ENCODE measurements at regions not wholly inside any gene's neighbourhood (a gene's known extent, or its start where the extent isn't known, plus 50 kb on each side); places are given as distances from the start of the nearest gene placed in this dataset.

GRCh38 chr13:48160606-48161278 is 65.8 kb upstream of the MED4 start:
- no peaks in the 10 kb centered on the region for H3K36me3 ChIP-seq (ENCODE audit: control insufficient read depth in 1 of 2, insufficient read depth in 2 of 2, low read length in 2 of 2)
- H3K27me3 ChIP-seq (ENCODE audit: control insufficient read depth in 1 of 2, insufficient read depth in 2 of 2, low read length in 2 of 2), result no peaks in the 10 kb centered on the region
- no peak overlapping the region for H3K4me3 ChIP-seq (ENCODE audit: low read depth in 1 of 2, low read length in 2 of 2)
- peak overlapping the region; percentile 58 for H3K27ac ChIP-seq (ENCODE audit: low read depth, low read length)
- no peaks in the 10 kb centered on the region for H3K9me3 ChIP-seq (ENCODE audit: control insufficient read depth in 1 of 2, low read length in 2 of 2)
- H3K9ac ChIP-seq (ENCODE audit: low read depth in 1 of 2, low read length in 2 of 2), result no peak overlapping the region
- H3K4me1 ChIP-seq (ENCODE audit: control insufficient read depth in 1 of 2, insufficient read depth in 2 of 2, low read length in 2 of 2), result peaks cover 10 to 14% of the 10 kb centered on the region in 2 donors

GRCh38 chr13:48159826-48160225 is 64.9 kb upstream of the MED4 start:
- no peak overlapping the region for H3K27ac ChIP-seq (ENCODE audit: low read depth, low read length)
- no peaks in the 10 kb centered on the region for H3K27me3 ChIP-seq (ENCODE audit: control insufficient read depth in 1 of 2, insufficient read depth in 2 of 2, low read length in 2 of 2)
- H3K36me3 ChIP-seq (ENCODE audit: control insufficient read depth in 1 of 2, insufficient read depth in 2 of 2, low read length in 2 of 2), result no peaks in the 10 kb centered on the region
- peaks cover 10 to 14% of the 10 kb centered on the region in 2 donors for H3K4me1 ChIP-seq (ENCODE audit: control insufficient read depth in 1 of 2, insufficient read depth in 2 of 2, low read length in 2 of 2)
- H3K9me3 ChIP-seq (ENCODE audit: control insufficient read depth in 1 of 2, low read length in 2 of 2), result no peaks in the 10 kb centered on the region
- no peak overlapping the region for H3K4me3 ChIP-seq (ENCODE audit: low read depth in 1 of 2, low read length in 2 of 2)
- H3K9ac ChIP-seq (ENCODE audit: low read depth in 1 of 2, low read length in 2 of 2), result no peak overlapping the region

- Histone ChIP-seq H3K27ac (ENCODE audit: low read depth, low read length) (peak overlapping the region; percentile 4), H3K9ac (ENCODE audit: low read depth in 1 of 2, low read length in 2 of 2) (no peak overlapping the region), H3K27me3 (ENCODE audit: control insufficient read depth in 1 of 2, insufficient read depth in 2 of 2, low read length in 2 of 2) (no peaks in the 10 kb centered on the region), H3K36me3 (ENCODE audit: control insufficient read depth in 1 of 2, insufficient read depth in 2 of 2, low read length in 2 of 2) (no peaks in the 10 kb centered on the region), H3K4me3 (ENCODE audit: low read depth in 1 of 2, low read length in 2 of 2) (no peak overlapping the region), H3K9me3 (ENCODE audit: control insufficient read depth in 1 of 2, low read length in 2 of 2) (no peaks in the 10 kb centered on the region), H3K4me1 (ENCODE audit: control insufficient read depth in 1 of 2, insufficient read depth in 2 of 2, low read length in 2 of 2) (peaks cover 10 to 14% of the 10 kb centered on the region in 2 donors)
Measured at GRCh38 chr13:48159401-48159800, 64.5 kb upstream of the MED4 start.

GRCh38 chr13:48158915-48159314 is 64.0 kb upstream of the MED4 start:
- no peak overlapping the region for H3K4me3 ChIP-seq (ENCODE audit: low read depth in 1 of 2, low read length in 2 of 2)
- peak overlapping the region; percentile 37 for H3K27ac ChIP-seq (ENCODE audit: low read depth, low read length)
- H3K9me3 ChIP-seq (ENCODE audit: control insufficient read depth in 1 of 2, low read length in 2 of 2), result no peaks in the 10 kb centered on the region
- H3K9ac ChIP-seq (ENCODE audit: low read depth in 1 of 2, low read length in 2 of 2), result no peak overlapping the region
- peaks cover 10 to 14% of the 10 kb centered on the region in 2 donors for H3K4me1 ChIP-seq (ENCODE audit: control insufficient read depth in 1 of 2, insufficient read depth in 2 of 2, low read length in 2 of 2)
- no peaks in the 10 kb centered on the region for H3K36me3 ChIP-seq (ENCODE audit: control insufficient read depth in 1 of 2, insufficient read depth in 2 of 2, low read length in 2 of 2)
- H3K27me3 ChIP-seq (ENCODE audit: control insufficient read depth in 1 of 2, insufficient read depth in 2 of 2, low read length in 2 of 2), result no peaks in the 10 kb centered on the region

GRCh38 chr13:48158290-48158689 is 63.4 kb upstream of the MED4 start:
- peak overlapping the region; percentile 61 for H3K27ac ChIP-seq (ENCODE audit: low read depth, low read length)
- H3K36me3 ChIP-seq (ENCODE audit: control insufficient read depth in 1 of 2, insufficient read depth in 2 of 2, low read length in 2 of 2), result no peaks in the 10 kb centered on the region
- peaks cover 10 to 14% of the 10 kb centered on the region in 2 donors for H3K4me1 ChIP-seq (ENCODE audit: control insufficient read depth in 1 of 2, insufficient read depth in 2 of 2, low read length in 2 of 2)
- H3K9ac ChIP-seq (ENCODE audit: low read depth in 1 of 2, low read length in 2 of 2), result peak overlapping the region in 1 of 2 donors; percentile 0
- H3K27me3 ChIP-seq (ENCODE audit: control insufficient read depth in 1 of 2, insufficient read depth in 2 of 2, low read length in 2 of 2), result no peaks in the 10 kb centered on the region
- no peak overlapping the region for H3K4me3 ChIP-seq (ENCODE audit: low read depth in 1 of 2, low read length in 2 of 2)
- H3K9me3 ChIP-seq (ENCODE audit: control insufficient read depth in 1 of 2, low read length in 2 of 2), result no peaks in the 10 kb centered on the region

- H3K36me3 ChIP-seq (ENCODE audit: control insufficient read depth in 1 of 2, insufficient read depth in 2 of 2, low read length in 2 of 2), result no peaks in the 10 kb centered on the region
- H3K9me3 ChIP-seq (ENCODE audit: control insufficient read depth in 1 of 2, low read length in 2 of 2), result no peaks in the 10 kb centered on the region
- H3K27ac ChIP-seq (ENCODE audit: low read depth, low read length), result no peak overlapping the region
- no peaks in the 10 kb centered on the region for H3K27me3 ChIP-seq (ENCODE audit: control insufficient read depth in 1 of 2, insufficient read depth in 2 of 2, low read length in 2 of 2)
- peak overlapping the region in 1 of 2 donors; percentile 27 for H3K9ac ChIP-seq (ENCODE audit: low read depth in 1 of 2, low read length in 2 of 2)
- H3K4me3 ChIP-seq (ENCODE audit: low read depth in 1 of 2, low read length in 2 of 2), result no peak overlapping the region
- H3K4me1 ChIP-seq (ENCODE audit: control insufficient read depth in 1 of 2, insufficient read depth in 2 of 2, low read length in 2 of 2), result peaks cover 16 to 21% of the 10 kb centered on the region in 2 donors
Measured at GRCh38 chr13:48156466-48156865, 61.6 kb upstream of the MED4 start.

GRCh38 chr13:48155848-48156247 is 60.9 kb upstream of the MED4 start:
- no peaks in the 10 kb centered on the region for H3K36me3 ChIP-seq (ENCODE audit: control insufficient read depth in 1 of 2, insufficient read depth in 2 of 2, low read length in 2 of 2)
- no peak overlapping the region for H3K27ac ChIP-seq (ENCODE audit: low read depth, low read length)
- H3K4me1 ChIP-seq (ENCODE audit: control insufficient read depth in 1 of 2, insufficient read depth in 2 of 2, low read length in 2 of 2), result peaks cover 16 to 21% of the 10 kb centered on the region in 2 donors
- H3K9ac ChIP-seq (ENCODE audit: low read depth in 1 of 2, low read length in 2 of 2), result no peak overlapping the region
- no peak overlapping the region for H3K4me3 ChIP-seq (ENCODE audit: low read depth in 1 of 2, low read length in 2 of 2)
- no peaks in the 10 kb centered on the region for H3K9me3 ChIP-seq (ENCODE audit: control insufficient read depth in 1 of 2, low read length in 2 of 2)
- no peaks in the 10 kb centered on the region for H3K27me3 ChIP-seq (ENCODE audit: control insufficient read depth in 1 of 2, insufficient read depth in 2 of 2, low read length in 2 of 2)

GRCh38 chr13:48154671-48155070 is 59.8 kb upstream of the MED4 start:
- no peaks in the 10 kb centered on the region for H3K36me3 ChIP-seq (ENCODE audit: control insufficient read depth in 1 of 2, insufficient read depth in 2 of 2, low read length in 2 of 2)
- H3K27ac ChIP-seq (ENCODE audit: low read depth, low read length), result no peak overlapping the region
- H3K27me3 ChIP-seq (ENCODE audit: control insufficient read depth in 1 of 2, insufficient read depth in 2 of 2, low read length in 2 of 2), result no peaks in the 10 kb centered on the region
- H3K9me3 ChIP-seq (ENCODE audit: control insufficient read depth in 1 of 2, low read length in 2 of 2), result no peaks in the 10 kb centered on the region
- no peak overlapping the region for H3K4me3 ChIP-seq (ENCODE audit: low read depth in 1 of 2, low read length in 2 of 2)
- H3K4me1 ChIP-seq (ENCODE audit: control insufficient read depth in 1 of 2, insufficient read depth in 2 of 2, low read length in 2 of 2), result peaks cover 16 to 21% of the 10 kb centered on the region in 2 donors
- no peak overlapping the region for H3K9ac ChIP-seq (ENCODE audit: low read depth in 1 of 2, low read length in 2 of 2)

- no peak overlapping the region for H3K4me3 ChIP-seq (ENCODE audit: low read depth in 1 of 2, low read length in 2 of 2)
- H3K9me3 ChIP-seq (ENCODE audit: control insufficient read depth in 1 of 2, low read length in 2 of 2), result no peaks in the 10 kb centered on the region
- no peaks in the 10 kb centered on the region for H3K36me3 ChIP-seq (ENCODE audit: control insufficient read depth in 1 of 2, insufficient read depth in 2 of 2, low read length in 2 of 2)
- no peak overlapping the region for H3K27ac ChIP-seq (ENCODE audit: low read depth, low read length)
- no peaks in the 10 kb centered on the region for H3K27me3 ChIP-seq (ENCODE audit: control insufficient read depth in 1 of 2, insufficient read depth in 2 of 2, low read length in 2 of 2)
- H3K9ac ChIP-seq (ENCODE audit: low read depth in 1 of 2, low read length in 2 of 2), result no peak overlapping the region
- peaks cover 12 to 14% of the 10 kb centered on the region in 2 donors for H3K4me1 ChIP-seq (ENCODE audit: control insufficient read depth in 1 of 2, insufficient read depth in 2 of 2, low read length in 2 of 2)
Measured at GRCh38 chr13:48153186-48153585, 58.3 kb upstream of the MED4 start.

- Histone ChIP-seq H3K27ac (ENCODE audit: low read depth, low read length) (no peak overlapping the region), H3K4me3 (ENCODE audit: low read depth in 1 of 2, low read length in 2 of 2) (no peak overlapping the region)
Measured at GRCh38 chr13:48151363-48152161, 56.7 kb upstream of the MED4 start.

More at GRCh38 chr13:48151363-48152161, 56.7 kb upstream of the MED4 start:
- Histone ChIP-seq H3K4me1 (ENCODE audit: control insufficient read depth in 1 of 2, insufficient read depth in 2 of 2, low read length in 2 of 2) (peaks cover 9 to 11% of the 10 kb centered on the region in 2 donors), H3K27me3 (ENCODE audit: control insufficient read depth in 1 of 2, insufficient read depth in 2 of 2, low read length in 2 of 2) (no peaks in the 10 kb centered on the region), H3K9me3 (ENCODE audit: control insufficient read depth in 1 of 2, low read length in 2 of 2) (no peaks in the 10 kb centered on the region), H3K36me3 (ENCODE audit: control insufficient read depth in 1 of 2, insufficient read depth in 2 of 2, low read length in 2 of 2) (no peaks in the 10 kb centered on the region), H3K9ac (ENCODE audit: low read depth in 1 of 2, low read length in 2 of 2) (no peak overlapping the region)

Measured in duodenal mucosa (tissue), 2 donors.